Kidney epithelial cell (primary cell): ENCODE measurements at regions not wholly inside any gene's neighbourhood (a gene's known extent, or its start where the extent isn't known, plus 50 kb on each side); places are given as distances from the start of the nearest gene placed in this dataset.

Source experiments
- DNase-seq: peaks from one replicate; pipeline ENCODE4 v3.0.0-alpha.2; 2010; ENCODE audit warnings: low read depth
- H3K27me3 ChIP-seq: 2 replicates; pipeline ENCODE4 v1.6.0; 2011; ENCODE audit warnings: low read length; ENCODE audit not compliant: control insufficient read depth, insufficient read depth
- H3K36me3 ChIP-seq: 2 replicates; pipeline ENCODE4 v1.5.1; 2011; ENCODE audit warnings: low read length; ENCODE audit not compliant: control insufficient read depth, insufficient read depth
- H3K4me3 ChIP-seq: 2 replicates; pipeline ENCODE4 v1.5.1; 2011; ENCODE audit warnings: low read depth, mild to moderate bottlenecking, control low read depth, low read length
- CTCF ChIP-seq: IDR thresholded peaks from 2 replicates; pipeline ENCODE4 v1.5.1; 2011; ENCODE audit warnings: mild to moderate bottlenecking, moderate library complexity, low read length, control low read depth, inconsistent platforms; ENCODE audit not compliant: insufficient read depth, poor library complexity, severe bottlenecking

DNA sequence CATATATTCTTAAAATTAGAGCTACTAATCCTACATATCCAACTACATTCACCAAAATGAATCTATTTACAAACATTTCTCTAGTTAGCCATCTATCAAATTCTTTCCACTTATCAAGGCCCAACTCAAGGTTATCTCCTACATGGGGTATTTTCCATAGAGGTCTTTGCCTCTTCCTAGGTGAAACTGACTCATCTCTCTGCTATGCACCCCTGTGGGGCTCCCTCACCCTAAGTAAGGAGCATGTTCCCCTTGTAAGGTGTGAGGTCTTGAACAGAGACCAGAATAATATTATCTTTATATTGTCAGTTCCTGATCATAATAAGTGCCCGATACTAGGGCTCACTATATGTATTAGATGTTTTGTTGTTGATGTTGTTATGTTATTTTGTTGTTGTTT is 74.6 kb upstream of the TSC22D2 start:
- TF ChIP-seq CTCF: no peak
- Histone ChIP-seq H3K36me3 (no peaks in the 10 kb centered on the region), H3K27me3 (no peaks in the 10 kb centered on the region), H3K4me3 (no peak overlapping the region)
- no peak for DNase-seq

GRCh38 chr3:150331978-150332568 is 76.0 kb upstream of the TSC22D2 start:
- H3K36me3 ChIP-seq: no peaks in the 10 kb centered on the region
- H3K27me3 ChIP-seq: no peaks in the 10 kb centered on the region
- no peak for TF ChIP-seq CTCF
- H3K4me3 ChIP-seq: no peak overlapping the region
- DNase-seq: no peak

GRCh38 chr3:150330872-150331271 is 77.2 kb upstream of the TSC22D2 start:
- no peak for DNase-seq
- Histone ChIP-seq H3K27me3 (no peaks in the 10 kb centered on the region), H3K4me3 (no peak overlapping the region), H3K36me3 (no peaks in the 10 kb centered on the region)
- no peak for TF ChIP-seq CTCF

DNA sequence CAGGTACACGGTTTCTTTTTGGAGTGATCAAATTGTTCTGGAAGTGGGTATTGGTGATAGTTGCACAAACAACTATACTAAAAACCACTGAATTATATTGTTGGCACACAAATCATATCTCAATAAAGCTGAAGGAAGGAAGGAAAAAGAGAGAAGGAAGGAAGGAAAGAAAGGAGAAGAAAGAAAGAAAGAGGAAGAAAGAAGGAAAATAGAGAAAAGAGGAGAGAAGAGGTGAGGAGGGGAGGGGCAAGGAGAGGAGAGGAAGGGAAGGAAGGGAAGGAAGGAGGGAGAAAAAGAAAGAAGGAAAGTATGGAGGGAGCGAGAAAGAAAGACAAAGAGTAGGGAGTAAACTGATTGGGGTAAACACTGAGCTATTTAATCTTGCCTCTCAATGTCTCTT is 77.9 kb upstream of the TSC22D2 start:
- Histone ChIP-seq H3K36me3 (no peaks in the 10 kb centered on the region), H3K4me3 (no peak overlapping the region), H3K27me3 (no peaks in the 10 kb centered on the region)
- DNase-seq: no peak
- no peak for TF ChIP-seq CTCF

DNA sequence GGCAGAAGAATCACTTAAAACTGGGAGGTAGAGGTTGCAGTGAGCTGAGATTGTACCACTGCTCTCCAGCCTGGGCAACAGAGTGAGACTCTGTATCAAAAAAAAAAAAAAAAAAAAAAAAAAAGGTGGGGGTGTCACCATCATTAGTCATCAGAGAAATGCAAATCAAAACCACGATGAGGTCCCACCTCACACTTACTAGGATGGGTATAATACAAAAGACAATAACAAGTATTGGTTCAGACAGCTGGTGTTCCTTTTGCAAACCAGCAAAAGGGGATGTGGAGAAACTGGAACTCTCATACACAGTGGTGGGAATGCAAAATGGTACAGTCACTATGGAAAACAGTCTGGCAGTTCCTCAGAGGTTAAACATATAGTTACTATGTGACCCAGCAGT is 78.7 kb upstream of the TSC22D2 start:
- H3K36me3 ChIP-seq: no peaks in the 10 kb centered on the region
- no peak overlapping the region for H3K4me3 ChIP-seq
- no peak for TF ChIP-seq CTCF
- DNase-seq: no peak
- H3K27me3 ChIP-seq: no peaks in the 10 kb centered on the region

DNA sequence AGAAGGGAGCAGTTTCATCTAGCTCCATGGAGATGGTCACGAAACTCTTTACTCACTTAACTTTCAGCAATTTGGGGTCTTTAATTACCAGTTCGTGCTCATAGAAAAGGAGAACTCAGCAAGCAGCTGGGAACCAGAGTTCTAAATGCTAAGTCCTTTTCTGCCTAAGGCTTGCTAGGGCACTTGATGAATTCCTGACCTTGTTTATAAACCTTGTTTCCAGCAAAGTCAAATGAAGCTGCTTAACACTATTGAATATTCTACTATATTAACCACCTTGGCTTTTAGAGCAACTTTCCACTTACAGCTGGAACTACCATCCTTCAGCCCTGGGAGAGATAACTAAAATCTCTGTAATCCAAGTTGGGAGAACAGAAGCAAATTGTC is 79.5 kb upstream of the TSC22D2 start:
- no peaks in the 10 kb centered on the region for H3K27me3 ChIP-seq
- no peak for DNase-seq
- no peak overlapping the region for H3K4me3 ChIP-seq
- no peak for TF ChIP-seq CTCF
- H3K36me3 ChIP-seq: no peaks in the 10 kb centered on the region
